Testis (tissue), 2 donors: ENCODE measurements at regions not wholly inside any gene's neighbourhood (a gene's known extent, or its start where the extent isn't known, plus 50 kb on each side); places are given as distances from the start of the nearest gene placed in this dataset.

ENCODE experiments used
- DNase-seq: peaks from one replicate; pipeline ENCODE4 v3.0.0-alpha.2; 2019
- H3K27ac ChIP-seq, 2 donors: fragments of 200-600 bp; sonication (generic); one replicate each; pipeline ENCODE4 v1.5.1; 2019
- H3K27me3 ChIP-seq: fragments of 200-600 bp; sonication (generic); one replicate; pipeline ENCODE4 v1.5.1; 2019
- H3K36me3 ChIP-seq: fragments of 200-600 bp; sonication (generic); one replicate; pipeline ENCODE4 v1.5.1; 2017; ENCODE audit warnings: low read depth; ENCODE audit errors: missing control alignments
- H3K4me1 ChIP-seq: fragments of 200-600 bp; sonication (generic); one replicate; pipeline ENCODE4 v1.5.1; 2019
- H3K4me3 ChIP-seq, 2 donors: fragments of 200-600 bp; sonication (generic); one replicate each; pipeline ENCODE4 v1.5.1; 2017 to 2019
- H3K9me3 ChIP-seq: fragments of 200-600 bp; sonication (generic); one replicate; pipeline ENCODE4 v1.5.1; 2017
- POLR2A ChIP-seq: fragments of 450-650 bp; IDR thresholded peaks from one replicate; pipeline ENCODE4 v1.6.1; 2017; ENCODE audit warnings: antibody characterized with exemption, mild to moderate bottlenecking, moderate library complexity
- WGBS, 2 donors: methylation state at CpG; one replicate each; pipeline ENCODE4 v1.1.5; 2018; 5-methylcytosine and 5-hydroxymethylcytosine counted together
- intact Hi-C: fragments of 100-400 bp; cut with DNase I; formaldehyde crosslinking; loops from one replicate; pipeline ENCODE4 v1.15.1; 2023; ENCODE audit warnings: low total_unique reads
- TF ChIP-seq, protein P1 (sequence below), 3 experiments: fragments of 450-650 bp in 2 of 3; fragments of 200-600 bp in 1 of 3; sonication (generic) in 1 of 3; IDR thresholded peaks; one replicate each; pipeline ENCODE4 v1.5.1; 2016 to 2019; ENCODE audit warnings: antibody characterized with exemption in 3 of 3, mild to moderate bottlenecking in 2 of 3, moderate library complexity in 1 of 3

DNA sequence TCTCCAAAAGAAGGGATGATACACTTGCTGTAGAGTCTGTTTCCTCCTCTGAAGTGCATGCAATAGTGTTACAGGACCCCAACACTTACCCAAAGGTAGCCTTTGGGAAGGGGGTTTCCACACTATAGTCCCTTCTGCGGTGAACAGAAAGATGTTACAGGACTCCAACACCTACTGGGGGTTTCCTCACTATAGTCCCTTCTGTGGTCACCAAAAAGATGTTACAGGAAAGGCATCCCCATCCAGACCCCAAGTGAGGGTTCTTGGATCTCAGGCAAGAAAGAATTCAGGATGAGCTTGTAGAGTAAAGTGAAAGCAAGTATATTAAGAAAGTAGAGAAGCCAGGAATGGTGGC is 69.2 kb upstream of the PIK3CG start:
- Histone ChIP-seq H3K9me3 (no peaks in the 10 kb centered on the region), H3K4me1 (no peaks in the 10 kb centered on the region), H3K27me3 (no peaks in the 10 kb centered on the region), H3K4me3 (no peak overlapping the region), H3K36me3 (no peaks in the 10 kb centered on the region), H3K27ac (no peak overlapping the region)
- 48 to 53% methylated on average over 1 of the region's 1 CpG for WGBS, 2 donors
- intact Hi-C loops = no loop called here
- DNase-seq = no peak
- TF ChIP-seq POLR2A = no peak
- TF ChIP-seq, protein P1, sequence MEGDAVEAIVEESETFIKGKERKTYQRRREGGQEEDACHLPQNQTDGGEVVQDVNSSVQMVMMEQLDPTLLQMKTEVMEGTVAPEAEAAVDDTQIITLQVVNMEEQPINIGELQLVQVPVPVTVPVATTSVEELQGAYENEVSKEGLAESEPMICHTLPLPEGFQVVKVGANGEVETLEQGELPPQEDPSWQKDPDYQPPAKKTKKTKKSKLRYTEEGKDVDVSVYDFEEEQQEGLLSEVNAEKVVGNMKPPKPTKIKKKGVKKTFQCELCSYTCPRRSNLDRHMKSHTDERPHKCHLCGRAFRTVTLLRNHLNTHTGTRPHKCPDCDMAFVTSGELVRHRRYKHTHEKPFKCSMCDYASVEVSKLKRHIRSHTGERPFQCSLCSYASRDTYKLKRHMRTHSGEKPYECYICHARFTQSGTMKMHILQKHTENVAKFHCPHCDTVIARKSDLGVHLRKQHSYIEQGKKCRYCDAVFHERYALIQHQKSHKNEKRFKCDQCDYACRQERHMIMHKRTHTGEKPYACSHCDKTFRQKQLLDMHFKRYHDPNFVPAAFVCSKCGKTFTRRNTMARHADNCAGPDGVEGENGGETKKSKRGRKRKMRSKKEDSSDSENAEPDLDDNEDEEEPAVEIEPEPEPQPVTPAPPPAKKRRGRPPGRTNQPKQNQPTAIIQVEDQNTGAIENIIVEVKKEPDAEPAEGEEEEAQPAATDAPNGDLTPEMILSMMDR (IDR thresholded peaks at IDR 0.05) = no peak

DNA sequence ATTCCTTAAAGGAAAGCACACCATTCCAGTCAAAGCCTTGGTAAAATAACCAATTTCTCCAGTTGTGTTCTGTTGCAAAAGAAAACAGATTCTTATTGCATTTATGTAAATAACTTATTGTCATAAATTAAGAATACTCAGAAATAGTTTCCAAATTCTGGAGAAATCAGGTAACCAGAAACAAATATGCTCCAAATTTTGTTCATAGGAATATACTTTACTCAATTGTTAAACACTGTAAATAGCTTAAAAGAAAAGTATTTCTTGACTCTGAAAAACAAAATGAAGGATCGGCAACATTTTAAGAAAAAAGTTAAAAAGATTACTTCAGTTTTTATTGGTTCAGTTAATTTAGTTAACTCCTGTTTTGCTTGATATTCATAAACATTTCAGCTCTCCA is 67.1 kb upstream of the PIK3CG start:
- WGBS, 2 donors = 93 to 95% methylated on average over 1 of the region's 1 CpG
- intact Hi-C loops = no loop called here
- H3K4me1 ChIP-seq = no peaks in the 10 kb centered on the region
- TF ChIP-seq, protein P1 (IDR thresholded peaks at IDR 0.05) = no peak
- no peak for TF ChIP-seq POLR2A
- no peaks in the 10 kb centered on the region for H3K27me3 ChIP-seq
- H3K36me3 ChIP-seq = no peaks in the 10 kb centered on the region
- no peak overlapping the region for H3K4me3 ChIP-seq
- no peaks in the 10 kb centered on the region for H3K9me3 ChIP-seq
- H3K27ac ChIP-seq = no peak overlapping the region
- no peak for DNase-seq

DNA sequence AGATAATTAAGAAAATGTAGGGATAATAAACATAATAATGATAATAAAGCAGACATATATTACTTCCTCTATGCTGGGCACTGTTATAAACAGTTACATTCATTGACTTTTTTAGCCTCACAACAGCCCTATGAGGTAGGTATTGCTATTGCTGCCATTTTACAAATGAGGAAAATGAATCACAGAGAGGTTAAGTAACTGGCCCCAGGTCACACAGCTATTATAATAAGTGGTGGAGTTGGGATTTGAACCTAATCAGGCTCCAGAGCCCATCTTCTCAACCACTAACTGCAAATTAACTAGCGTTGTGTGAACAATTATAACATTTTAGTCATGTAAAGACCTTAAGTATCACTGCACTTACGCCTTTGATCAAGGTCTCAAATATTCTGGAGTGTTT is 62.5 kb upstream of the PIK3CG start:
- no peaks in the 10 kb centered on the region for H3K9me3 ChIP-seq
- no peak overlapping the region for H3K4me3 ChIP-seq
- H3K4me1 ChIP-seq = no peaks in the 10 kb centered on the region
- 88 to 97% methylated on average over 2 of the region's 2 CpGs for WGBS, 2 donors
- TF ChIP-seq, protein P1 (IDR thresholded peaks at IDR 0.05) = no peak
- no peak for TF ChIP-seq POLR2A
- no peaks in the 10 kb centered on the region for H3K27me3 ChIP-seq
- no peaks in the 10 kb centered on the region for H3K36me3 ChIP-seq
- intact Hi-C loops = no loop called here
- no peak overlapping the region for H3K27ac ChIP-seq
- DNase-seq = no peak

DNA sequence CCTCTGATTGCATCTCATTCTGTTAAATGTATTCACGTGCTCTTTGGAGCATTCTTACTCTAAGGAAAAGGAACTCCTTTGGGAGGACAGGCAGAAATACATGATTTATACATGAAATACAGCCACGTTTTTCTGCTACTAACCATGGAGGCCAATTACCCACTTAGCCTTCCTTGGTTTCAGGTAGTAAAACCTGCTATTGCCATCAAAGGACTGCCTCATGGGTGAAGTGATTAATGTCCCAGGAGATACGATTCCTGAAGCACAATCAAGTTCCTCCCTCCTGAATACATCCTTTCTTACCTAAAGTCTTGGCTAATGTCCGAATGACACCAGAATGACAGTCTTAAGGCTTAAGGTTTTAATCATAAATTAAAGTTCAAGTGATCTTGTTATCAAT is 58.5 kb upstream of the PIK3CG start:
- Histone ChIP-seq H3K9me3 (no peaks in the 10 kb centered on the region), H3K36me3 (no peaks in the 10 kb centered on the region), H3K4me3 (no peak overlapping the region), H3K27me3 (no peaks in the 10 kb centered on the region), H3K4me1 (no peaks in the 10 kb centered on the region), H3K27ac (no peak overlapping the region)
- no peak for TF ChIP-seq POLR2A
- TF ChIP-seq, protein P1 (IDR thresholded peaks at IDR 0.05) = no peak
- WGBS, 2 donors = 51 to 62% methylated on average over 4 of the region's 4 CpGs
- intact Hi-C loops = no loop called here
- no peak for DNase-seq

DNA sequence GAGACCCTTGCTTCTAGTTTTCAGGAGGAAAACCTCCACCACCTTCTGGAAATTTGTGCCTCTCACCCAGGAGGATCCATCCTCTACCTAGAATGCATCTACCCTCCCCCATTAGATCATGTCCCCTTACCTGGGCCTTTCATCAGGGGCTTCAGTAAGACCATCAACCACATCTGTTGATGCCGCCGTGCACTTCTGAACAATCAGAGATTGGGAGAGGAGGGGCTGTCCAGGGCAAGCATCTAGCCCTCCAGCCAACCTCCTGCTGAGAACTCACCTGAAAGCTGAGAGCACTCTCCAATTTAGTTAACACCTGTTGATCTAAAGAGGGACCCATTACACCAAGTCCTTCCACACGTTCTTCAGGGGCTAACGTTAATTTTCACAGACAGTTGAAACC is 57.6 kb upstream of the PIK3CG start:
- H3K36me3 ChIP-seq = no peaks in the 10 kb centered on the region
- intact Hi-C loops = no loop called here

More for the DNA sequence above, 57.6 kb upstream of the PIK3CG start:
- no peak overlapping the region for H3K27ac ChIP-seq
- DNase-seq = no peak
- H3K4me3 ChIP-seq = no peak overlapping the region
- TF ChIP-seq, protein P1 (IDR thresholded peaks at IDR 0.05) = no peak
- no peak for TF ChIP-seq POLR2A
- H3K4me1 ChIP-seq = no peaks in the 10 kb centered on the region
- H3K9me3 ChIP-seq = no peaks in the 10 kb centered on the region
- WGBS, 2 donors = 91 to 95% methylated on average over 4 of the region's 4 CpGs
- no peaks in the 10 kb centered on the region for H3K27me3 ChIP-seq
